Glomerular visceral epithelial cell (primary cell): ENCODE measurements at regions not wholly inside any gene's neighbourhood (a gene's known extent, or its start where the extent isn't known, plus 50 kb on each side); places are given as distances from the start of the nearest gene placed in this dataset.

Source experiments
- DNase-seq: peaks from one replicate; pipeline ENCODE4 v3.0.0-alpha.2; 2016; ENCODE audit errors: extremely low spot score

GRCh38 chr1:83770319-83770661 lies 228.6 kb downstream of the TTLL7 start:
- DNase-seq = no peak

GRCh38 chr1:83769594-83770318 lies 229.2 kb downstream of the TTLL7 start:
- DNase-seq = no peak

- no peak for DNase-seq
These were observed 229.9 kb downstream of the TTLL7 start for GRCh38 chr1:83769072-83769471.

GRCh38 chr1:83766241-83766691 lies 232.7 kb downstream of the TTLL7 start:
- DNase-seq = no peak

- DNase-seq = no peak
These were observed 233.8 kb downstream of the TTLL7 start for GRCh38 chr1:83765125-83765524.

GRCh38 chr1:83764209-83764608 lies 234.7 kb downstream of the TTLL7 start:
- DNase-seq = no peak

GRCh38 chr1:83763361-83764095 lies 235.4 kb downstream of the TTLL7 start:
- DNase-seq = no peak

GRCh38 chr1:83762416-83762815 lies 236.5 kb downstream of the TTLL7 start:
- DNase-seq = no peak

GRCh38 chr1:83762039-83762365 lies 236.9 kb downstream of the TTLL7 start:
- DNase-seq = no peak

- no peak for DNase-seq
These were observed 237.5 kb downstream of the TTLL7 start for GRCh38 chr1:83761167-83762038.

- DNase-seq = no peak
These were observed 238.5 kb downstream of the TTLL7 start for GRCh38 chr1:83760226-83761021.

- no peak for DNase-seq
These were observed 241.8 kb downstream of the TTLL7 start for GRCh38 chr1:83756984-83757717.

GRCh38 chr1:83751602-83752001 lies 247.3 kb downstream of the TTLL7 start:
- DNase-seq = no peak

- no peak for DNase-seq
These were observed 248.7 kb downstream of the TTLL7 start for GRCh38 chr1:83750201-83750600.

GRCh38 chr1:83747853-83748482 lies 251.0 kb downstream of the TTLL7 start:
- DNase-seq = no peak

GRCh38 chr1:83746234-83746633 lies 252.7 kb downstream of the TTLL7 start:
- no peak for DNase-seq

GRCh38 chr1:83742446-83742845 lies 256.5 kb downstream of the TTLL7 start:
- no peak for DNase-seq

GRCh38 chr1:83741770-83742169 lies 257.2 kb downstream of the TTLL7 start:
- DNase-seq = no peak

- no peak for DNase-seq
These were observed 257.6 kb downstream of the TTLL7 start for GRCh38 chr1:83741348-83741747.

- DNase-seq = no peak
These were observed 263.4 kb downstream of the TTLL7 start for GRCh38 chr1:83735526-83735925.

- no peak for DNase-seq
These were observed 264.5 kb downstream of the TTLL7 start for GRCh38 chr1:83734420-83734819.
